Fibroblast of lung (primary cell): ENCODE measurements at regions not wholly inside any gene's neighbourhood (a gene's known extent, or its start where the extent isn't known, plus 50 kb on each side); places are given as distances from the start of the nearest gene placed in this dataset.

ENCODE experiments used
- CTCF ChIP-seq, 2 donors: IDR thresholded peaks in 1 of 2; conservative IDR thresholded peaks in 1 of 2; 1 replicate in 1 of 2; 2 replicates in 1 of 2; pipeline ENCODE4 v1.5.1; 2011 to 2012; ENCODE audit warnings: low read length in 2 of 2, control low read depth in 1 of 2, inconsistent platforms in 1 of 2, low read depth in 1 of 2, mild to moderate bottlenecking in 1 of 2
- EZH2 ChIP-seq: IDR thresholded peaks from 2 replicates; pipeline ENCODE4 v1.5.1; 2012; ENCODE audit warnings: low read length, control low read depth, mild to moderate bottlenecking; ENCODE audit errors: missing control alignments

GRCh38 chr3:147538034-147538433 lies 128.9 kb downstream of the ZIC1 start:
- TF ChIP-seq CTCF (conservative IDR thresholded peaks at IDR 0.05 in 1 of 2, IDR thresholded peaks at IDR 0.05 in 1 of 2; ENCODE audit: low read depth in 1 of 2, low read length in 2 of 2) (no peak), EZH2 (no peak)
